ENCODE measurements at regions not wholly inside any gene's neighbourhood (a gene's known extent, or its start where the extent isn't known, plus 50 kb on each side); places are given as distances from the start of the nearest gene placed in this dataset.

GRCh38 chr12:124207617-124208016 lies 87.3 kb upstream of the RFLNA start:
- Mint-ChIP-seq H3K27ac (peak overlapping the region; percentile 21), H3K4me1 (ENCODE audit: low read depth) (peaks cover 5% of the 10 kb centered on the region), H3K36me3 (ENCODE audit: insufficient read depth) (peaks cover 1% of the 10 kb centered on the region), H3K9me3 (ENCODE audit: low read depth) (peaks cover 7% of the 10 kb centered on the region), H3K4me3 (ENCODE audit: low read depth) (no peak overlapping the region), H3K27me3 (peaks cover 23% of the 10 kb centered on the region)
- DNase-seq (ENCODE audit: low spot score, unreplicated experiment), result no peak
- no peak for TF ChIP-seq CTCF (IDR thresholded peaks at IDR 0.05; ENCODE audit: unreplicated experiment)

GRCh38 chr12:124208489-124208888 lies 86.4 kb upstream of the RFLNA start:
- no peak for DNase-seq (ENCODE audit: low spot score, unreplicated experiment)
- Mint-ChIP-seq H3K36me3 (ENCODE audit: insufficient read depth) (peaks cover 1% of the 10 kb centered on the region), H3K9me3 (ENCODE audit: low read depth) (peaks cover 8% of the 10 kb centered on the region), H3K27ac (no peak overlapping the region), H3K27me3 (peaks cover 23% of the 10 kb centered on the region), H3K4me3 (ENCODE audit: low read depth) (no peak overlapping the region), H3K4me1 (ENCODE audit: low read depth) (peaks cover under 1% of the 10 kb centered on the region)
- no peak for TF ChIP-seq CTCF (IDR thresholded peaks at IDR 0.05; ENCODE audit: unreplicated experiment)

- Mint-ChIP-seq H3K4me3 (ENCODE audit: low read depth) (no peak overlapping the region), H3K36me3 (ENCODE audit: insufficient read depth) (peaks cover 8% of the 10 kb centered on the region), H3K27ac (no peak overlapping the region), H3K9me3 (ENCODE audit: low read depth) (peaks cover 14% of the 10 kb centered on the region), H3K4me1 (ENCODE audit: low read depth) (no peaks in the 10 kb centered on the region), H3K27me3 (peaks cover 25% of the 10 kb centered on the region)
- TF ChIP-seq CTCF (IDR thresholded peaks at IDR 0.05; ENCODE audit: unreplicated experiment), result no peak
- no peak for DNase-seq (ENCODE audit: low spot score, unreplicated experiment)
Observed at GRCh38 chr12:124210991-124211577, 83.8 kb upstream of the RFLNA start.

- H3K4me1 Mint-ChIP-seq (ENCODE audit: low read depth), result no peaks in the 10 kb centered on the region
- H3K27me3 Mint-ChIP-seq, result peaks cover 24% of the 10 kb centered on the region
- H3K36me3 Mint-ChIP-seq (ENCODE audit: insufficient read depth), result peaks cover 8% of the 10 kb centered on the region
- peaks cover 11% of the 10 kb centered on the region for H3K9me3 Mint-ChIP-seq (ENCODE audit: low read depth)
- no peak for TF ChIP-seq CTCF (IDR thresholded peaks at IDR 0.05; ENCODE audit: unreplicated experiment)
- DNase-seq (ENCODE audit: low spot score, unreplicated experiment), result no peak
- no peak overlapping the region for H3K27ac Mint-ChIP-seq
- no peak overlapping the region for H3K4me3 Mint-ChIP-seq (ENCODE audit: low read depth)
Observed at GRCh38 chr12:124211753-124212152, 83.1 kb upstream of the RFLNA start.

- H3K36me3 Mint-ChIP-seq (ENCODE audit: insufficient read depth), result peaks cover 6% of the 10 kb centered on the region
- DNase-seq (ENCODE audit: low spot score, unreplicated experiment), result no peak
- no peak overlapping the region for H3K27ac Mint-ChIP-seq
- H3K27me3 Mint-ChIP-seq, result peaks cover 7% of the 10 kb centered on the region
- H3K4me3 Mint-ChIP-seq (ENCODE audit: low read depth), result no peak overlapping the region
- peaks cover 10% of the 10 kb centered on the region for H3K4me1 Mint-ChIP-seq (ENCODE audit: low read depth)
- H3K9me3 Mint-ChIP-seq (ENCODE audit: low read depth), result peaks cover 11% of the 10 kb centered on the region
- no peak for TF ChIP-seq CTCF (IDR thresholded peaks at IDR 0.05; ENCODE audit: unreplicated experiment)
Observed at GRCh38 chr12:124213666-124214347, 81.1 kb upstream of the RFLNA start.

Data from progenitor cell of endocrine pancreas (in vitro differentiated cells).